ENCODE measurements at regions not wholly inside any gene's neighbourhood (a gene's known extent, or its start where the extent isn't known, plus 50 kb on each side); places are given as distances from the start of the nearest gene placed in this dataset.

- no peak for DNase-seq
Observed at GRCh38 chr18:27687351-27687979, 489.5 kb downstream of the CDH2 start.

- DNase-seq: peak; percentile 21
Observed at GRCh38 chr18:27685807-27686412, 491.0 kb downstream of the CDH2 start.

GRCh38 chr18:27685091-27685490 lies 491.8 kb downstream of the CDH2 start:
- no peak for DNase-seq

GRCh38 chr18:27674411-27674810 lies 489.3 kb upstream of the CHST9 start:
- no peak for DNase-seq

GRCh38 chr18:27673861-27674260 lies 488.8 kb upstream of the CHST9 start:
- no peak for DNase-seq

GRCh38 chr18:27668158-27668557 lies 483.1 kb upstream of the CHST9 start:
- DNase-seq: no peak

GRCh38 chr18:27667064-27667463 lies 482.0 kb upstream of the CHST9 start:
- no peak for DNase-seq

GRCh38 chr18:27666016-27666415 lies 480.9 kb upstream of the CHST9 start:
- DNase-seq: no peak

- no peak for DNase-seq
Observed at GRCh38 chr18:27665264-27665799, 480.2 kb upstream of the CHST9 start.

GRCh38 chr18:27662949-27663348 lies 477.8 kb upstream of the CHST9 start:
- no peak for DNase-seq

GRCh38 chr18:27662537-27662936 lies 477.4 kb upstream of the CHST9 start:
- no peak for DNase-seq

GRCh38 chr18:27661320-27662018 lies 476.4 kb upstream of the CHST9 start:
- no peak for DNase-seq

GRCh38 chr18:27656905-27657304 lies 471.8 kb upstream of the CHST9 start:
- DNase-seq: no peak

GRCh38 chr18:27656167-27656778 lies 471.2 kb upstream of the CHST9 start:
- no peak for DNase-seq

GRCh38 chr18:27653247-27653646 lies 468.1 kb upstream of the CHST9 start:
- no peak for DNase-seq

- no peak for DNase-seq
Observed at GRCh38 chr18:27652480-27653121, 467.5 kb upstream of the CHST9 start.

- no peak for DNase-seq
Observed at GRCh38 chr18:27649621-27650020, 464.5 kb upstream of the CHST9 start.

GRCh38 chr18:27645929-27646328 lies 460.8 kb upstream of the CHST9 start:
- no peak for DNase-seq

- no peak for DNase-seq
Observed at GRCh38 chr18:27636576-27637085, 451.5 kb upstream of the CHST9 start.

- no peak for DNase-seq
Observed at GRCh38 chr18:27632706-27633105, 447.6 kb upstream of the CHST9 start.

GRCh38 chr18:27627927-27628326 lies 442.8 kb upstream of the CHST9 start:
- DNase-seq: no peak

GRCh38 chr18:27621236-27621890 lies 436.3 kb upstream of the CHST9 start:
- no peak for DNase-seq
